Stimulated activated naive CD4-positive, alpha-beta T cell treated with Interleukin-2 at 50 U/mL for 16 hours (primary cell): ENCODE measurements at regions not wholly inside any gene's neighbourhood (a gene's known extent, or its start where the extent isn't known, plus 50 kb on each side); places are given as distances from the start of the nearest gene placed in this dataset.
"Not testable (repeated sequence)": the region's sequence is repeated elsewhere in the genome, so short reads cannot be mapped to it uniquely, and the experiment has no call there.

ENCODE experiments used
- DNase-seq: peaks from one replicate; lab custom pipeline; 2025; lab: John Stamatoyannopoulos, UW

GRCh38 chr15:44817797-44818196 is 81.5 kb downstream of the TRIM69 start:
- DNase-seq: not testable (repeated sequence)

DNA sequence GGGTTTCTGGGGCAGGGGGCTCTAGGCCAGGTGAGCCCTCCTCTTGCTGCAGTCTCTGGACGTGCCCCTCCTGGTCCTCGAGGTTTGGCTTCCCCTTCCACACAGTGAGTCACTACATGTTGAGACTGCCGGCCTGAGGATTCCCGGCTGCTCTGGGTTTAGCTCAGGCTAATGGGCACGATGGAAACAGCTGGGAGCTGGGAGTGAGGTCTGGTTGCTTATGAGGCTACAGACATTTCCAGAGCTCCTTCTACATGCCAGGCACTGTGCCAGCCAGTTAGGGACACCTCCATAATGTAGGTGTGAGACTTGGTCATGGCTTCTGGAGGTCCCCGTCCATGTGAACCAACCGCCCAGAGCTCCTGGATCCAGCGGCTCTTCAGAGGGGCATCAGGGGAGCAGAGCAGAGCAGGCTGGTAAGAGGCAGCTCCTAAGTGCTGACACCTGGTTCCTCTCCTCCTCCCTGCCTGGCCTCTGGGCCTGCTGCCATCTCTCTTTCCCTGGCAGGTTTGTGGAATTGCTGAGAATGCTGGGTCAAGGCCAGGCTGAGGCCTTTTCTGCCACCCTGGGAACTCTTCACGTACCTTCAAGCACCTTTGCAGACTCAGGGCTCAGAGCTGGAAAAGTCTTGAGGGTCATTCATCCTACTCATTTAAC is 83.1 kb downstream of the TRIM69 start:
- not testable (repeated sequence) for DNase-seq

DNA sequence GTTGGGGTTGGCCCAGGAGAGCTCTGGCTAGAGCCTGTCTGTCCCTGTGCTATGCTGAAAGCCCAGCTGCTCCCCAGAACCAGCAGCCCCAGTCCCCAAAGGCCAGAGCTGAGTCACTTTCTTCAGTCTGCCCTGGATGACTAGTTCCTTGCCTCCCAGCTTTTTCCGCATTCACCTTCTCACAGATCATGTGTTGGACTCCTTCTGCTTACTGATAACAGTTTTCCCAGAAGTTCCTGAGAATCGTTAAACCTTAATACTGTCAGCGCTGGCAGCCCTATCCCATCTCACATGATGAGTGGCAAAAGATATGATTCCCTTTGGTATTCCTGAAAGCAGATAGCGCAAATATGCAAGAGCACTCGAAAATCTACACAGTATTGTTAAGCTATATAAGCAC is 84.2 kb downstream of the TRIM69 start:
- DNase-seq: not testable (repeated sequence)

GRCh38 chr15:44820967-44821366 is 84.6 kb downstream of the TRIM69 start:
- not testable (repeated sequence) for DNase-seq

DNA sequence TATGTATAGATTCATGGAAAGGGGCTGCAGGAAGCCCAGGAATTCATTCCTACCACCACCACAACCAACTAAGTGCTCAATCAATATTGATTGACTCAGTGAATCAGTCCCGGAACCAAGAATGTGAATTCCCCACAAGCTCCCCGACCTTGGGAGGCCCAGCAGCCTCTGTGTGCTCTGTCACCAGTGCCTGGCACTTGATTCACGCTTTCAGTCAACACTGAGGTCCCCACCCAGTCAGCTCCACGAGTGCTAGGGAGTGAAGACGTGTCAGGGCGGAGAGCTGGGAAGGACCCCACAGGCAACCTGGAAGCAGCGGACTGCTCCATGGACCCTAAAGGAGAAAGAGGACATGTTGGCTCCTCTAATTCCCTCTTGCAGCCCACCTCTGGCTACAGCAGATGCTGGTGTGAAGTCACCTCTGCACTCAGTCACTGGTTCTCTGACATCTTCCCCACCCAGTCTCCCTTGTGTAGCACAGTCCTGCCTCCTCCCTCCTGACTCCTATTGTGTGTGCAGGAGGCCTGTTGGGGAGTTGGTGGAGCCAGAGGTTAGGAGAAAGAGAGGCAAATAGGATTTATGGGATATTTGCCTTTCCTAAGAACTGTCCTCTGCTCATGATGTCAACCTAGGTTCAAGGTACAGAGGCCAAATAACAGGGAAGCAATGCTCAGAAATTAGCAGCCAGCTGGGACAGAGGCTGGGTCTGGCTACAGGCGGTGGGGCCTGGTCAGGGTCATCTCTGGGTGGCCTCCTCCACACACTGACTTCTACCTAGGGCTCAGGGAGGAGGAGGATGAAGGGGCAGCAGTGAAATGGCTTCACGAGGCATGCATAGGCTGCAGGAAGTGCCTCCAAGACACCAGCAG is 88.2 kb downstream of the TRIM69 start:
- not testable (repeated sequence) for DNase-seq

DNA sequence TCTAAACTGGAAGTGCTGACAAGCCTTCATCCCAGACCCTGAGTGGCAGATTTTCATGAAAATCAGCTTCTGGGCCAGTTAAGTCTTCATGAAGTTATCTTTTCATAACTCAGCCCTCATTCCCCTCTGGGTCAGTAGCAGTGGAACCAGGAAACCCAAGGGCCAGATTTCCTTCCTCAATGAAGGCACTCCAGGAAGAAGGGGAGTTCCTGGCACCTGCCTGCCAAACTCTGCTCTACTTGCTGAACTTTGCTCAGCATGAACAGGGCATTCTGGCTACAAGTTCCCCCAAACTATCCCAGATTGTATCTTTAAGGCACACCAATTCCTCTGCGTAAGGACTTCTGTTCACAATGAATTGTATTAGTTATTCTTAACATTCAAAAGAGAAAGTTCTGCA is 90.3 kb downstream of the TRIM69 start:
- DNase-seq: not testable (repeated sequence)

DNA sequence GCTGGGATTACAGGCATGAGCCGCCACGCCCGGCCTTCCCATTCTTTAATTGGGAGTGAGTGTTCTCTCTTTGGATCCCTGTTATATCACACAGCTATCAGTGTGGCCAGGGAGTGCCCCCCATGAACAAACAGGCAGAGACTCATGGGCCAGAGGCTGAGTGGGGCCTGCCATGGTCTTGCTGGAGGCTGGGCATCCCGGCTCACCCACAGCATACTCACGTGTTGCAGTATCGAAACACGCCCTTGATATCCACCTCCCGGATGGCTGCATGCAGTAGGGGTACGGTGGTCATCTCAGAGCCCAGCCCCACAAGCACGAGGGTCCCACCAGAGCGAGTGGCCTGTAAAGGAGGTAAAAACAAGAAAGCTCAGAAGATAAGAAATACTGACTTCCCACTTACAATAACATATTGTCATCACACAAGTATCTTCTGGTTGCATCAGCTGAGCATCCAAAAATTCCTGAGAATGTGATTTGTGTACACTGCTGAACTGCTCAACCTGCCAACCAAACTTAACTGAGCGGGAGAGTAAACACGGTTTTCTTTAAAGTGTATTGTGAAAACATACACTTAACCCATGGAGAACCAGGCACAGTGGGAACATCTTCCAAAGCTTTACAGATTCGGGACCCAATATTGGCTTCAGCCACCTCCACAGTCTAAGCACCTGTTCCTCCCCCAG is 92.0 kb downstream of the TRIM69 start:
- DNase-seq: not testable (repeated sequence)

- DNase-seq: not testable (repeated sequence)
These were observed 92.8 kb downstream of the TRIM69 start for GRCh38 chr15:44829150-44829549.

- DNase-seq: not testable (repeated sequence)
These were observed 94.5 kb downstream of the TRIM69 start for GRCh38 chr15:44830692-44831408.

DNA sequence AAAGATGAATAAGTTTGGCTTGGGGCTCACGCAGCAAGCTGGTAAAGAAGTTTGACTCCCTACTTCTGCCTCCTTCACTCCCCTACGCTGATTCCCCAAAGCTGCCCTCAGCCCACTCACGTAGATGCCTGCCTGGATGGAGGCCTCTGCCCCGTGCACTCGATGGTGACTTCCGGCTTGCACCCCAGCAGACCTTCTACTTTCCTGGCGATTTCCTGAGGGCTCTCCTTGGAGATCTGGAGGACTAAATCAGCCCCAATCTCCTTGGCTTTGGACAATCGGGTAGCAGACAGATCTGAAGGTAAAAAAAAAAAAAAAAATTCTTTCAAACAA is 95.0 kb downstream of the TRIM69 start:
- DNase-seq: not testable (repeated sequence)

GRCh38 chr15:44832133-44832532 is 95.8 kb downstream of the TRIM69 start:
- not testable (repeated sequence) for DNase-seq

DNA sequence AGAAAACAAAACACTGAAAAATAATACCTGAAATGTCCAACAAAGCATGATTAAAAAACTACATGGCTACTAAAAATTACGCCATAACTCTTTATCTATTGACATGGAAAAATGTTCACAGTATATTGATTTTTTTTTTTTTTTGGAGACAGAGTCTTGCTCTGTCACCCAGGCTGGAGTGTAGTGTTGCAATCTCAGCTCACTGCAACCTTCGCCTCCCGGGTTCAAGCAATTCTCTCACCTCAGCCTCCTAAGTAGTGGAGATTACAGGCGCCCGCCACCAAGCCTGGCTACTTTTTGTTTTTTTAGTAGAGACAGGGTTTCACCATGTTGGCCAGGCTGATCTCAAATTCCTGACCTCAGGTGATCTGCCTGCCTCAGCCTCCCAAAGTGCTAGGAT is 96.8 kb downstream of the TRIM69 start:
- not testable (repeated sequence) for DNase-seq

DNA sequence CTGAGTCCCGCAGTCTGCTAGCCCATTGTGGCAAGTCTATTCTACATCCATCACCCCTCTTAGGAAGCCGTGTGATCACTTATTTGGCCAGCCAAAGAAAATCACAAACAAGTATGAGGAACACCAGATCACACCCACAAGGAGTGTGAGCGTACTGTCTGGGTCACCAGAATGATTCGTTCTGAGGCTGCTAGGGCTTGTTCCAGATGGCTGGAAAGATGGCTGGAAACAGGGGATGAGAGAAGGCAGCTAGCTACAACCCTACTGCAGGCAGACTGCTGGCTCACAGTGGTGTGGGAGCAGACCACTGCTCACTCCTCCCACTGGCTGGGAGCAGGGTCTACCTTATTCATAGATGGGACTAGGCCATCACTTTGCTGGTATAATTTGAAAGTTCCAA is 97.4 kb downstream of the TRIM69 start:
- not testable (repeated sequence) for DNase-seq

DNA sequence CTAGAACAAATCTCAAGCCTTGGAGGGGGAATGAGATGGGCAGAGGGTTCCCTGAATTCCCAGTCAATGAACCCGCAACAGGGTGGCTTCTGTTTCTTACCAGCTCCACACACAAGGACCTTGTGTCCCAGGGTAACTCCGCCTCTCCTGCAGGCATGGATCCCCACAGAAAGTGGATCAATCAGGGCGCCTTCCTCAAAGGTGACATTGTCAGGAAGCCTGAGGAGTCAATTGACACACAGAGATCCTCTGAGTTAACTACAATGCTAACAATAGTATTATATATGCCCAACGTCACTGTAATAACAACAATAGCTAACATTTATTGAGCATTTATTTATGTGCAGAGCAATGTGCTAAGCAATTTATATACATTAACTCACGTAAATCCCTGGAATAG is 98.8 kb downstream of the TRIM69 start:
- not testable (repeated sequence) for DNase-seq

GRCh38 chr15:44836094-44836493 is 99.8 kb downstream of the TRIM69 start:
- no peak for DNase-seq

DNA sequence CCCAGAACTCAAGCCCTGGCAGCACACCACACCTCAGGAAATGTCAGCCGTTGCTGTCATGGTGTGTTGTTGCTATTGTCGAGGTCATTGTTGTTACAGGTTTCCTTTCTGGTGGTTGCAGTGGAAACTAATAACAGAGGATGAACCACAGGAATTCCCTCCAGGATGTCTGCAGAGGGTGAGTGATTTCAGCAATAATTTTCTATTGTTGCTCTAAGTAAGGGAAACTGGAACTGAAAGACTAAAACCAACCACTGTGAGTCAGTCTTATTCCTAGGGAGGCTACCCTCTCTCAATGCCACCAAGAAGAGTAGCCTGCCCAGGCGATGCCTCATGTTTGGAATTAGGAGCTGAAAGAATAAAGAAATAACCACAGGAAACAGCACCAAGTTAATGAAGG is 102.6 kb downstream of the TRIM69 start:
- not testable (repeated sequence) for DNase-seq

DNA sequence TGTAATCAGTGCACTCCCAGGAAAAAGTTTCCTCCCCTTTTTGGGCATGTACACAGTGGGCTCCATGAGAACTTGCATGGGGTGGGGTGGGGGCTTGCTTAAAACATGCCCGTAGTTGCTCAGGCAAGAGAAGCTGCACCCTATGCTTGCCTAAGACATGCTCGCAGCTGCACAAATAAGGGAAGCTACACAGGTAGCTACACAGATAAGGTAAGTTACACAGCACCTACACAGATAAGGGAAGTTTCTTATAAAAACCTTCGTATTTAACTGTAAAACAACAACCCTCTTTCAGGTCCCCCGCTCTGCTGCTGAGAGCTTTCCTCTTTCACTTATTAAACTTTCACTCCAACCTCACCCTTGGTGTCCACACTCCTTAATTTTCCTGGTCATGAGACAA is 105.4 kb downstream of the TRIM69 start:
- DNase-seq: not testable (repeated sequence)

DNA sequence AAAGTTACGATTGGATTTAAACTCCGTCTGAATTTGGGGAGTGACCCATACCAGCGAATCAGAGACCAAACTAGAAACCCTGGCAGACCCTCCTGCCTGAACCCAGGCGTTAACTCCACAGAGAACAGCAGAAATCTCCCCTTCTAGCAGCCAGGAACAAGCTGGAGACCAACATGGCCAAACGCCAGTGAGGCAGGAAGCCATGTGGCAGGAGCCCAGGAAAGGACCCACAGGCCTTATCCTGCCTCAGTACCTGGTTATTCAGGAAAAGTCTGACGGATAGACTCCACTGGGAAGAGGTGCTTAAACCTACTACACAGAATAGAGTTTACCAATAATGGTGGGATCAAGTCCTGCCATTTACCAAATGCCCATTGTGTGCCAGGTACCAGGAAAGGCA is 106.6 kb downstream of the TRIM69 start:
- DNase-seq: not testable (repeated sequence)

- not testable (repeated sequence) for DNase-seq
These were observed 108.6 kb downstream of the TRIM69 start for GRCh38 chr15:44844936-44845335.

GRCh38 chr15:44846156-44846555 is 109.8 kb downstream of the TRIM69 start:
- DNase-seq: not testable (repeated sequence)

DNA sequence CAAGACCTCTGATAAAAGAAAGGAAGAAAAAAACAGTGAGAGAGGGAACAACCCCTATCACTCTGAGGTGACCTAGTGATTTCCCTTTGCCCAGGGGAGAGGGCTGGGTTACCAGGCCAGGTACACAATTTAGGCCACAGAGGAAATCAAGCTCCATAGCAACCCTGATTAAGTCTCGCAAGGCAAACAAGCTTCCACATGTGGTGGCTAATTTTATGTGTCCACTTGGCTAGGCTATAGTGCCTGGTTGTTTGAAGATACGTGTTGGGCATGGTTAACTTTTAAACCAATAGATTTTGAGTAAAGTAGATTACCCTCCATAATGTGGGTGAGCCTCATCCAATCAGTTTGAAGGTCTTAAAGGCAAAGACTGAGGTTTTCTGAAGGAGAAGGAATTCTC is 108.9 kb upstream of the TERB2 start:
- DNase-seq: not testable (repeated sequence)

DNA sequence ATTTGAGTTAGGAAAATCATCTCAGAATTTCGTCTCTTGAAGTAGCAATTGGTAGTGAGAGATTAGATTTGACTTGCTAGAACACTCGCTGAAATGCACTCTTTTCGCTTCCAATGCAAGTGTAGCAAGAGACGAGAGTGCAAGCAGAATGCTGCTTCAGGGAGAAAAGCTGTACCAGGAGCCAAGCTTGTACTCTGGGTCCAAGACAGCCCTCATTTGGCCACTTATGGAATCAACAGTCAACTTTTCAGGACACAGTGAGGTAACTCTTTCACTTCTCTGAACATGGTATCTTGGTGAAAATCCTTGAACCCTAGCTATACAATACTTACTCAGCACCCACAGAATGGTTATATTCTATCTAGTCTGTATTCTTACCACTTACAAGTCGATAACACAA is 107.6 kb upstream of the TERB2 start:
- DNase-seq: not testable (repeated sequence)
